HG03558 (cell line): ENCODE measurements at regions not wholly inside any gene's neighbourhood (a gene's known extent, or its start where the extent isn't known, plus 50 kb on each side); places are given as distances from the start of the nearest gene placed in this dataset.

Source experiments
- ATAC-seq: cut with Tn5 transposase; IDR thresholded peaks from one replicate; pipeline ENCODE4 v1.9.1; 2021; ENCODE audit warnings: moderate number of reproducible peaks; ENCODE audit not compliant: unreplicated experiment; ENCODE audit errors: extremely low read depth

DNA sequence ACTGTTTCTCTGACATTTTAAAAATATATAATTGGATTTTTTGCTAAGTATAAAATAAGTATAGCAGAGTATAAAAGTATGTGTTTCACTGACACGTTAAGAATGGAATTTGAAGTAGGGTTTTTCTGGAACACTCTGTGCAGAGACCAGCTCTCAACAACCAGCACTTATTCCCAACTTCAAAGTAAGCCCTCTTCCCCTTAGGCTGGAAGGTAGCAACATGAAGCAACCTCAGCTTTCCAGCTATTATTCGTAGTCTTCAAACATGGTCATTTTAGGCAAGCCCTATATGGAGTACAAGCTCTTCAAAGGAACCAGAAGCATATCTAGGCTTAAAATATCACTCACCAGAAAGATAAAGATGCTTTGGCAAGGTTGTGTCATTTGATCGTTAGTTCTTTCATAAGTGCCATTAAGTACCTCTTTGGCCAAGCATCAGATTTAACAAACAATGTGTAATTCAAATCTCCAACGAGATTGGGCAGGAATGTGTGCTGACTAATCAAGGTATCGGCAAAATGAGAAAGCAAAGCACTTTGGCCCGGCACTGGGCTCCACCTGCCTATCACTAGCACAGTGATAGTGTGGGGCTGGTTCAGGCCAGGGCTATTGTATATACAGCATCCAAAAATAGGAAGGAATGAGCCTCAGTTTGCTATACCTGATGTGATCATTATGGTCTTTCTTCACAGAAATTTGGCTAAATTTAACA lies 95.9 kb upstream of the FREM2 start:
- ATAC-seq = no peak

DNA sequence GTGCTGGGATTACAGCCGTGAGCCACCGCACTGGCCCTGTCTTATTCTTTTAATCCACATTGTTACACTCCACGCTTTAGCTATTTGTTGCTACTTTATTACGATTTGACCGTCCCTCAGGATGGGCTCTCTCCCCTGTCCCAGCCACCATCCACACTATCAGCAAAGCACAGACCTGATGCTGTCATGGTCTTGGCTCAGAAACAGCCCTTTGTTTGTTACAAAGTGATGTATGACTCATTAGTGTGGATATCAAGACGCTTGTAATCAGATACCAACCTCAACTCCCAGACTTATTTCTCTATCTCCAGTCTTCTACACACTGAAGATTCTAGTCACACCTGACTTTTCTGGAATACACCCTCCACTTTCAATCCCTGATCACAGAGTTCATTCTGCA lies 84.6 kb upstream of the FREM2 start:
- ATAC-seq = no peak

DNA sequence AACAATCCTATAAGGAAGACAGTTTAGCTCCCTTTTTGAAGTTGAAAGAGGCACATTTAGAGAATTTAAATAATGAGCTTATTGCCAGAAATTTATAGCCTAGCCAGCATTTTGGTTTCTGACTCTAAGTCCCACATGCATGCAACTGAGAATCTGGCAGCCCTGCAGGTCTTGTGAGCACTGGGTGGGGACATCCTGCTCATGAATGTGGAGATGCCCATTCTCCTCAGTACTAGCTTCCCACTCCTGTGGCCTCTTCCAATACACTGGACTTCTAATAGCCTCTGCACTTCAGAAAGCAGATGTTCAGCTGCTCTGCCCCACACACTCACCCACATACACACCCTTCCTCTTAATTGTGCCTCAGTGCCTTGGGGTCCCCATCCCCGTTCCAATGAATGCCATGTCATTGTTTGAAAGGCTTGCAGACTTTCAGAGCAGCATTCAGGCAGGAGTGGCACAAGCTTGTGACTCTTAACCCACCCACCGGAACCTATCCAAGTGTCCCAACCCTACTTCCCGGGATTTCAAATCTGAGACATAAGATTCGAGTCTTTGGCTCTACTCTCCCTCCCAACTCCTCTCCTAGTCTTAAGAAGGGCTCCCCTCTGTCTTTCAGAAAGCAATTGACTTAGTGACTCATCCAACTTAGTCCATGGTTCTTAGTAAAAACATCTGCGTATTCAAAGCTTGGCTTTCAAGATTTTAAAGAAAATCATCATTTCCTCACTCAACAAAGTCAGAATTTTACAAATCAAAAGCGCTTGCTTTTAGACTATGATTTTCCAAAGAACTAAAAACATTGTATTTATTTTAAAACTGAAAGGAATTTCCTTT lies 80.0 kb upstream of the FREM2 start:
- no peak for ATAC-seq

DNA sequence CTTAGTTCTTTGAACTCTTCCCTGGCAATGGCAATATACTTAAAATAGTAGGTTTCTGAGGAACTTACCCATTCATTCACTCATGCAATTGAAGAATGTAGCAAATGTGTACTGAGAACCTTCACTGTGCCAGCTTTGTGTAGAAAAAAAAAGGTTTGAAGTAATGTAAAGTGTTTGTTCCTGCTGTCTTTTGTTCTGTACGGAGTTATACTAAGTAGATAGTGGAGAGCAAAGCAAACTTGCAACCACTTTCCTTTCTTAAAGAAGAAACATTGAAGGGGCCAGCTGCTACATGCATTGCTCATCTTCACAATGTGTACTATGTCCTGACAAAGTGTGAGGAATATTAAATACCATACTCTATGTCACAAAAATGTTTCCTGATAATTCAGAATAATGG lies 68.9 kb upstream of the FREM2 start:
- ATAC-seq = no peak

DNA sequence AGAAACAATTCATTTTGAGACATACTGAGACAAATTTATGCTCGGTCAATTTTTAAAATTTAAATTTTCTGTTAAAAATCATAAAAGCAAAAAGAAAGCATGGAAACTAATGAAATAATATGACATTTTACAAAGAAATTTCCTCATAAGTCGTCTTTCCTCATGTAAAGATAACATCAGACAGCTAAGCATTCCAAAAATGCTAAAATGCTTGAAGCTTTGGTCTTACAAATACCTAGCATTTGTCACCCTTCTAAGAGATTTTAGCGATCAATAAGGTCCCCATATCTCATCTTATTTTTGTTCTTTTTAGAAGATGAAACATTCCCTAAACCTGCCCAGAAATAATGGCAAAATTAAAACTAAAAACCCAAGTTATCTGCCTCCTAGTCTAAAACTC lies 68.5 kb upstream of the FREM2 start:
- ATAC-seq = no peak

DNA sequence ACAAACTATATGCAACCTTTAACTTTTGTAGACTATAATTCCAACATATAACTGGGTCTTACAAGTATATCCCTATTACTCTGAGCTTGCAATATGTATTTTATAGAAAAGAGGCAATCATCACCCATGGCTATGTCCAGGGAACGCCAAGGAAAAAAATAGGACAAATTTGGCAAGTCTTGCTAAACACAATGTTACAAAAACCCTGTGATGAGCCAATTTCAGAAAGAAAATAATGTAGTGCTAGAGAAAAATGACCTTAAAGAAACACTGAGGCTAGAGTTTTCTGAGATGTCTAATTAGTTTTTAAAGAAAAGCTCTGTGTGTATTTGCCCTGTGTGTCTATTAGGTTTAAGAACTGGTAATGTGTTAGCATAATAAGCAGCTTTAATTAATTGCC lies 68.0 kb upstream of the FREM2 start:
- no peak for ATAC-seq

DNA sequence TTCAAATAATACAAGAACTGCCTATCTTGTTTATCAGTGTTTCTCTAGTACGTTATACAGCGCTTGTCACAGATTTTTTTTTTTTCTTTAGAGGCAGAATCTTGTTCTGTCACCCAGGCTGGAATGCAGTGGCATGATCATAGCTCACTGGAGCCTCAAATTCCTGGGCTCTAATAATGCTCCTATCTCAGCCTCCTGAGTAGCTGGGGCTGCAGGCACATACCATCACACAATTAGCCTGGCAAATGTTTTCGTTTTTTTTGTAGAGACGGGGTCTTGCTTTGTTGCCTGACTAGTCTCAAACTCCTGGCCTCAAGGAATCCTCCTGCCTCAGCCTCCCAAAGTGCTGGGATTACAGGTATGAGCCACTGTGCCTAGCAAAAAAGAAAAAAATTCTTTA lies 66.0 kb upstream of the FREM2 start:
- no peak for ATAC-seq

DNA sequence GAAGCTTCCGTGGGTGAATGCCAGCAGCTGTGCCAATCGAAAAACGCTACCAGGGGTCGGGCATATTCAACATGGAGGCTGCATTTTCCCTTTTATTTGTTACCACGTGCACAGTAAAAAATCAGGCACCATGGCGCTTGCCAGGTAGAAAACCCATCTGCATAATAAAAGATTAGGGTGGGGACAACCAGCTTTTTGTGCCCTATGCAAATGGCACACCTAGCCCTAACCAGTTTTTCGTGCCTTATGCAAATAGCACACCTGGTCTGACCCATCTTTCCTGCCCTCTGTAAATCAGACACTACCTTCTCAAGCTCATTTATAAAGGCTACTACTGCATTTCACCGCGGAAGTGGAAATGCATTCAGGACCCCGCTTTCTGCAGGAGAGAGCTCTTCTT lies 62.1 kb upstream of the FREM2 start:
- no peak for ATAC-seq

DNA sequence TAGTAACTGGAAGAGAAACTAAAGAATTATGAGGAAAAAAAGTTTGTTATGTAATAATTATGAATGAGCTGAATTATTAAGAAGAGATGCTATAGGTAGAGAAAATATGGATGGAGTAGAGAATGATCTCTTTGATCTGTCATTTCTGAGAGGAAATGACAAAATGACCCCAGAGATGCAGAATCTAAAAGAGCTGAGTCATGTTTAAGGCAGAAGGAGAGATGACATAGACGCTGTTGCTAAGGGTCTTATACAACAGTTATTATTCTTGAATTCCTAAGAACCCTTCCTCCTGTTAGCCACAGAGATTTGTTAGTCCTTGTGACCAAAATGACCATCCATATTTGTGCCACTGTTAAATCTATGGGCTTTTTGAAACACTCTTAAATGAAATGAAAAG lies 58.3 kb upstream of the FREM2 start:
- ATAC-seq = no peak

DNA sequence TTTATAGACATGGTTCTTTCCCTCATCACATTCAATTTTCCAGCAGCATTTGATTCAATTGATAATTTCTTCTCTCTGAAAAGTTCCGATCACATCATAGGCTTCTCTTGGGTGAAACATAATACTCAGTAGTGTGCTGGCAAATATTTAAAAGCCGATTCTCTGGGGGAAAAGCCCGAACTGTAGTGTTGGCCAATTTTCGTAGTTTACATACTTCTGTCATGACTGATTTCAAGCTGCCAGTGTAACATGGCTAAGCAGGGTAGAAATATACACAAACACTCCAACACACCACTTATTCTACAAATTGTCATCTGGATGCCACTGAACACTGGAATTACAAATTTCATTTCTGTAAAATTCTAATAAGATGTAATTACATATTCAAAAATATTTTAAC lies 56.1 kb upstream of the FREM2 start:
- ATAC-seq = no peak

DNA sequence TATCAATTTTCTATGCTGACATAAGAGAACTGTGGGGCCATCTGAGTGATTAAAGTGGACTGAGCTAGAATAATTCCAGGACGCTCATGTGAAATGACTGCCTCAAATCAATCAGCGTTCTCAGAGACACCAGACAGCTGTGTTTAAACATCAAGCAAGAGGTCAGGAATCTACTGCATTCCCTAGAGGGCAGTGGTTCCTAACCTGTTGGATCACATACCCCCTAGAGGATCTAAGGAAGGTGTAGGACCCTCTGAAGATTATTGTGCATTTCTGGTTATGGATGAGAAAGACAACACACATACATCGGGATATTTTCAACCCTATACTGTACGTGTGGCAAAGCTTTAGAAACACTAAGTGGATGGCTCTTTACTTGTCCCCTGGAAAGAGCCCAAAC lies 51.8 kb upstream of the FREM2 start:
- no peak for ATAC-seq

DNA sequence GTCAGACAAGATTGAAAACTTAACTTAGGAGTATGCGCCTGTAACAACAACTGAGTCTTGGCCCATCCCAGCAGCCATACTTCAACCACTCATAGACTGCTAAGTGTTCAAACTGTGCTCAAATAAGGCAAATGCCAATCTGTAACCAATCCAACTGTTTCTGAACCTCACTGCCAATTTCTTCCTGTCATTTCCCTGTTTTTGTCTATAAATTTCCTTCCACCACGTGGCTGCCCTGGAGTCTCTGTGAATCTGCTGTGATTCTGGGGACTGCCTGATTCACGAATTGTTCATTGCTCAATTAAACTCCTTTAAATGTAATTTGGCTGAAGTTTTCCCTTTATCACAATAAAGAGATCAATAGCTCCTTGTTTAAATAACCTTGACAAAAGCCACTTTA lies 50.8 kb upstream of the FREM2 start:
- no peak for ATAC-seq

DNA sequence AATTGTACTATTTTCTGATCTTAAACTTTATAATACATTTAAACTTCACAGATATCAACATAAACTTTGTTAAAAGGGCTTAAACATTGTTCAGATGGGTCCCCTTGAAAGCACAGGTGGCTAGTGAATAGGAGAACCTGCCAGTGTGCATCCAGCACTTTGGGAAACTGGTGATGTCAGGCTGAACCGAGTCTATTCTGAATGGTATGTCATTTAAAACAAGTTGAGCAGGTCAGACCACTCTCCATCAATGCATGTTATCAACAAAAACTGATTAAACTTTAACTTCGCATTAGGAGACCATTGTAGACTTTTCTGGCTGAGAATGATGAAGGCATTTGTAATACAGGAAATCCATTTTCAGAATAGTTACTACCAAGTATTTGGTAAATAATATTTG lies 50.1 kb upstream of the FREM2 start:
- no peak for ATAC-seq
